Gastroesophageal sphincter (tissue), 3 donors: ENCODE measurements at regions not wholly inside any gene's neighbourhood (a gene's known extent, or its start where the extent isn't known, plus 50 kb on each side); places are given as distances from the start of the nearest gene placed in this dataset.

ENCODE experiments used
- EP300 ChIP-seq: sonication (generic); formaldehyde crosslinking; IDR thresholded peaks from one replicate; pipeline ENCODE4 v1.6.1; 2017; ENCODE audit warnings: antibody characterized with exemption, mild to moderate bottlenecking
- POLR2A ChIP-seq, 2 donors: fragments of 450-650 bp; IDR thresholded peaks; one replicate each; pipeline ENCODE4 v1.6.1; 2017; ENCODE audit warnings: antibody characterized with exemption in 2 of 2, mild to moderate bottlenecking in 2 of 2, moderate library complexity in 1 of 2
- TF ChIP-seq, protein P1 (sequence below), 4 experiments: fragments of 200-600 bp in 2 of 4; fragments of 450-650 bp in 2 of 4; sonication (generic) in 1 of 4; IDR thresholded peaks; one replicate each; pipeline ENCODE4 v1.5.1; 2017 to 2019; ENCODE audit warnings: antibody characterized with exemption in 4 of 4, mild to moderate bottlenecking in 2 of 4, moderate library complexity in 2 of 4

DNA sequence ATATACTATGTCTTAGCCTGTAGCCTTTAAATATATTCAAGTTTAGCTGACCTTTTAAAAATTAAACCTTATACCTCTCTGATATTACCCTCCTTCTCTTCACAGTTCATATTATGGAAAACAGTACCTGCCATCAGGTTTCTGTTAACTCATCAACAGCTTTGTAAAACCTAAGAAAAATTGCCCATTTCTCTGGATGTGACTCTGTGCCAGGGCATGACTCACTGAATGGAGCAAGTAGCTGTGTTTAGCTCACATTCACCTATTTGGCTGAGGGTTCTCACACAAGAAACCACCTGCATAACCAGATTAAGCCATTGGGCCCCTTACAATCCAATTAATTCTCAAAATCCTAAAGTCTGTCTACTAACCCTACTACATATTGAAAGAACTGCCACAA, 678.8 kb upstream of the MARCKS start:
- no peak for TF ChIP-seq POLR2A (IDR thresholded peaks at IDR 0.05)
- TF ChIP-seq, protein P1, sequence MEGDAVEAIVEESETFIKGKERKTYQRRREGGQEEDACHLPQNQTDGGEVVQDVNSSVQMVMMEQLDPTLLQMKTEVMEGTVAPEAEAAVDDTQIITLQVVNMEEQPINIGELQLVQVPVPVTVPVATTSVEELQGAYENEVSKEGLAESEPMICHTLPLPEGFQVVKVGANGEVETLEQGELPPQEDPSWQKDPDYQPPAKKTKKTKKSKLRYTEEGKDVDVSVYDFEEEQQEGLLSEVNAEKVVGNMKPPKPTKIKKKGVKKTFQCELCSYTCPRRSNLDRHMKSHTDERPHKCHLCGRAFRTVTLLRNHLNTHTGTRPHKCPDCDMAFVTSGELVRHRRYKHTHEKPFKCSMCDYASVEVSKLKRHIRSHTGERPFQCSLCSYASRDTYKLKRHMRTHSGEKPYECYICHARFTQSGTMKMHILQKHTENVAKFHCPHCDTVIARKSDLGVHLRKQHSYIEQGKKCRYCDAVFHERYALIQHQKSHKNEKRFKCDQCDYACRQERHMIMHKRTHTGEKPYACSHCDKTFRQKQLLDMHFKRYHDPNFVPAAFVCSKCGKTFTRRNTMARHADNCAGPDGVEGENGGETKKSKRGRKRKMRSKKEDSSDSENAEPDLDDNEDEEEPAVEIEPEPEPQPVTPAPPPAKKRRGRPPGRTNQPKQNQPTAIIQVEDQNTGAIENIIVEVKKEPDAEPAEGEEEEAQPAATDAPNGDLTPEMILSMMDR (IDR thresholded peaks at IDR 0.05), result no peak
- no peak for TF ChIP-seq EP300
